WTC11 (cell line): ENCODE measurements at regions not wholly inside any gene's neighbourhood (a gene's known extent, or its start where the extent isn't known, plus 50 kb on each side); places are given as distances from the start of the nearest gene placed in this dataset.

Source experiments
- ATAC-seq: fragments of 200-7000 bp; cut with Tn5 transposase; 2 replicates; pipeline ENCODE4 v1.10.0; 2021; ENCODE audit warnings: mild to moderate bottlenecking, moderate library complexity
- CTCF ChIA-PET: fragments of 300-600 bp; sonication (Branson Sonifier 250); formaldehyde crosslinking; loops from one replicate; lab custom pipeline; 2021; ENCODE audit warnings: antibody characterized with exemption; lab: Charles Lee
- POLR2A ChIA-PET: fragments of 350-600 bp; sonication (Branson Sonifier 250); formaldehyde crosslinking; loops from one replicate; lab custom pipeline; 2021; ENCODE audit warnings: antibody characterized with exemption; lab: Charles Lee
- DNase-seq: peaks from one replicate; pipeline ENCODE4 v3.0.0; 2021; ENCODE audit warnings: low spot score
- H3K27ac Mint-ChIP-seq: 2 replicates; pipeline ENCODE4 v1.8.0; 2021; ENCODE audit warnings: mixed read lengths
- H3K27me3 Mint-ChIP-seq: 2 replicates; pipeline ENCODE4 v1.8.0; 2021; ENCODE audit warnings: low read depth, mild to moderate bottlenecking, moderate library complexity, mixed read lengths
- H3K36me3 Mint-ChIP-seq: 2 replicates; pipeline ENCODE4 v1.8.0; 2021; ENCODE audit warnings: mixed read lengths
- H3K4me1 Mint-ChIP-seq: 2 replicates; pipeline ENCODE4 v1.8.0; 2022; ENCODE audit warnings: mixed read lengths
- H3K4me3 Mint-ChIP-seq: 2 replicates; pipeline ENCODE4 v1.8.0; 2021; ENCODE audit warnings: mild to moderate bottlenecking, moderate library complexity, mixed read lengths
- H3K9me3 Mint-ChIP-seq: 2 replicates; pipeline ENCODE4 v1.8.0; 2021; ENCODE audit warnings: mixed read lengths
- E2F1 ChIP-seq: sonication (generic); formaldehyde crosslinking; IDR thresholded peaks from 2 replicates; pipeline ENCODE4 v1.8.0; 2022; ENCODE audit warnings: mild to moderate bottlenecking, missing genetic modification reagents
- ELF4 ChIP-seq: sonication (generic); formaldehyde crosslinking; IDR thresholded peaks from 2 replicates; pipeline ENCODE4 v1.8.1; 2022; ENCODE audit warnings: low read depth, mild to moderate bottlenecking, moderate library complexity, missing genetic modification reagents
- ERG ChIP-seq: fragments of 250-450 bp; sonication (Bioruptor Pico); IDR thresholded peaks from 2 replicates; pipeline ENCODE4 v1.8.0; 2021; ENCODE audit warnings: mild to moderate bottlenecking
- ESRRA ChIP-seq: sonication (generic); formaldehyde crosslinking; IDR thresholded peaks from 2 replicates; pipeline ENCODE4 v1.8.1; 2022; ENCODE audit warnings: mild to moderate bottlenecking, missing genetic modification reagents, borderline replicate concordance
- ETV6 ChIP-seq: sonication (generic); formaldehyde crosslinking; IDR thresholded peaks from 2 replicates; pipeline ENCODE4 v1.8.1; 2022; ENCODE audit warnings: mild to moderate bottlenecking, missing genetic modification reagents
- GABPB1 ChIP-seq: sonication (generic); formaldehyde crosslinking; IDR thresholded peaks from 2 replicates; pipeline ENCODE4 v1.8.1; 2023; ENCODE audit warnings: mild to moderate bottlenecking, missing genetic modification reagents
- HMGA2 ChIP-seq: fragments of 250-450 bp; sonication (Bioruptor Pico); IDR thresholded peaks from 2 replicates; pipeline ENCODE4 v1.4.0; 2021; ENCODE audit warnings: mild to moderate bottlenecking, moderate library complexity
- IRF2 ChIP-seq: sonication (generic); formaldehyde crosslinking; IDR thresholded peaks from 2 replicates; pipeline ENCODE4 v1.8.0; 2022; ENCODE audit warnings: low read depth, missing genetic modification reagents, borderline replicate concordance
- JAZF1 ChIP-seq: fragments of 250-450 bp; sonication (Bioruptor Pico); IDR thresholded peaks from 2 replicates; pipeline ENCODE4 v1.9.0; 2021; ENCODE audit warnings: moderate library complexity, mild to moderate bottlenecking, inconsistent platforms
- NR1H2 ChIP-seq: sonication (generic); formaldehyde crosslinking; IDR thresholded peaks from 2 replicates; pipeline ENCODE4 v1.9.0; 2021; ENCODE audit warnings: mild to moderate bottlenecking, moderate library complexity, missing genetic modification reagents
- NR2C2 ChIP-seq: sonication (generic); formaldehyde crosslinking; IDR thresholded peaks from 2 replicates; pipeline ENCODE4 v1.8.0; 2022; ENCODE audit warnings: mild to moderate bottlenecking, missing genetic modification reagents
- OVOL2 ChIP-seq: fragments of 250-450 bp; sonication (Bioruptor Pico); IDR thresholded peaks from 2 replicates; pipeline ENCODE4 v1.9.0; 2021; ENCODE audit warnings: mild to moderate bottlenecking, borderline replicate concordance
- PRRX2 ChIP-seq: fragments of 250-450 bp; sonication (Bioruptor Pico); IDR thresholded peaks from 2 replicates; pipeline ENCODE4 v1.8.0; 2021; ENCODE audit warnings: mild to moderate bottlenecking
- RORB ChIP-seq: fragments of 250-450 bp; sonication (Bioruptor Pico); IDR thresholded peaks from 2 replicates; pipeline ENCODE4 v1.9.0; 2021; ENCODE audit warnings: mild to moderate bottlenecking
- SMAD4 ChIP-seq: sonication (generic); formaldehyde crosslinking; IDR thresholded peaks from 2 replicates; pipeline ENCODE4 v1.8.0; 2022; ENCODE audit warnings: mild to moderate bottlenecking, missing genetic modification reagents
- SOX15 ChIP-seq: fragments of 250-450 bp; sonication (Bioruptor Pico); IDR thresholded peaks from 2 replicates; pipeline ENCODE4 v1.9.0; 2021; ENCODE audit warnings: mild to moderate bottlenecking
- TCF7 ChIP-seq: sonication (generic); formaldehyde crosslinking; IDR thresholded peaks from 2 replicates; pipeline ENCODE4 v1.8.0; 2022; ENCODE audit warnings: mild to moderate bottlenecking, low read depth, missing genetic modification reagents, moderate library complexity
- TEAD4 ChIP-seq: sonication (generic); formaldehyde crosslinking; IDR thresholded peaks from 2 replicates; pipeline ENCODE4 v1.8.0; 2022; ENCODE audit warnings: mild to moderate bottlenecking, missing genetic modification reagents
- ZNF138 ChIP-seq: sonication (generic); formaldehyde crosslinking; conservative IDR thresholded peaks from 2 replicates; pipeline ENCODE4 v1.8.1; 2022; ENCODE audit warnings: mild to moderate bottlenecking, moderate library complexity, missing genetic modification reagents
- ZNF317 ChIP-seq: sonication (generic); formaldehyde crosslinking; IDR thresholded peaks from 2 replicates; pipeline ENCODE4 v1.8.1; 2023; ENCODE audit warnings: low read depth, mild to moderate bottlenecking, moderate library complexity, missing genetic modification reagents, borderline replicate concordance
- ZNF671 ChIP-seq: fragments of 250-450 bp; sonication (Bioruptor Pico); IDR thresholded peaks from 2 replicates; pipeline ENCODE4 v1.8.0; 2021; ENCODE audit warnings: mild to moderate bottlenecking
- TF ChIP-seq, protein P1 (sequence below): fragments of 250-450 bp; sonication (Bioruptor Pico); conservative IDR thresholded peaks from 2 replicates; pipeline ENCODE4 v1.9.0; 2021; ENCODE audit warnings: mild to moderate bottlenecking
- TF ChIP-seq, protein P2 (sequence below): sonication (generic); formaldehyde crosslinking; IDR thresholded peaks from 2 replicates; pipeline ENCODE4 v1.8.1; 2023; ENCODE audit warnings: mild to moderate bottlenecking, missing genetic modification reagents
- TF ChIP-seq, protein P3 (sequence below): sonication (generic); formaldehyde crosslinking; conservative IDR thresholded peaks from 2 replicates; pipeline ENCODE4 v1.8.1; 2023; ENCODE audit warnings: mild to moderate bottlenecking, low read depth, missing genetic modification reagents, moderate library complexity
- TF ChIP-seq, protein P4 (sequence below): fragments of 200-600 bp; IDR thresholded peaks from 2 replicates; pipeline ENCODE4 v1.8.0; 2022; ENCODE audit warnings: antibody characterized with exemption

GRCh38 chr9:13627502-13627901 is 348.0 kb upstream of the MPDZ start (continued):
- TF ChIP-seq ELF4 (CRISPR knock-in tag): no peak

DNA sequence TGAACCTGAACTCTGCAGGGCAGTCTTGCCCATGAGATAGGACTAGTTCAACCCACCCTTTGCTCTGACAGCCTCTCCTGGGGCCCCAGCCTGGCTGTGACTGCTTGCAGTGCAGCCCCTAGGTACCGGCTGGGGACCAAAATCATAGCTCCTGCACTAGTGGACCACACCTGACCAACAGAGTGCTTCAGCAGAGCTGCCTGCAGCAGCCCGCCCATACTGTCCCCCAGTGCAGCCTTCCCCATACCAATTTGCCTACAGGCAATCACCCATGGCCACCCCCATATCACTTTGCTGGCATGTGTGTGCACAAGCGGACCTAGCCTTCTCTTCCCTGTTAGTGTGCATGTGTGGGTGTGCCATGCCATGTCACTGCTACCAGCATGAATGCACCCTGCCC is 347.6 kb upstream of the MPDZ start:
- Mint-ChIP-seq H3K4me3 (no peak overlapping the region), H3K27me3 (no peaks in the 10 kb centered on the region), H3K36me3 (peaks cover 3% of the 10 kb centered on the region; the same call in 1 of the 2 replicates), H3K4me1 (no peaks in the 10 kb centered on the region), H3K9me3 (0 out of 2 replicates have a peak, but pooled peaks cover 4% of the 10 kb centered on the region), H3K27ac (no peak overlapping the region)
- DNase-seq (no peak), ATAC-seq (no peak)
- ChIA-PET POLR2A (no interaction called here), CTCF (no interaction called here)
- TF ChIP-seq ESRRA (CRISPR knock-in tag) (no peak), OVOL2 (CRISPR knock-in tag) (no peak), JAZF1 (no peak), ZNF317 (no peak), RORB (CRISPR knock-in tag) (no peak), E2F1 (no peak), SMAD4 (CRISPR knock-in tag) (no peak), NR2C2 (CRISPR knock-in tag) (no peak), HMGA2 (CRISPR knock-in tag) (no peak), ERG (CRISPR knock-in tag) (no peak), ZNF138 (CRISPR knock-in tag) (no peak), ZNF671 (CRISPR knock-in tag) (no peak), SOX15 (CRISPR knock-in tag) (no peak)
- TF ChIP-seq, protein P1, sequence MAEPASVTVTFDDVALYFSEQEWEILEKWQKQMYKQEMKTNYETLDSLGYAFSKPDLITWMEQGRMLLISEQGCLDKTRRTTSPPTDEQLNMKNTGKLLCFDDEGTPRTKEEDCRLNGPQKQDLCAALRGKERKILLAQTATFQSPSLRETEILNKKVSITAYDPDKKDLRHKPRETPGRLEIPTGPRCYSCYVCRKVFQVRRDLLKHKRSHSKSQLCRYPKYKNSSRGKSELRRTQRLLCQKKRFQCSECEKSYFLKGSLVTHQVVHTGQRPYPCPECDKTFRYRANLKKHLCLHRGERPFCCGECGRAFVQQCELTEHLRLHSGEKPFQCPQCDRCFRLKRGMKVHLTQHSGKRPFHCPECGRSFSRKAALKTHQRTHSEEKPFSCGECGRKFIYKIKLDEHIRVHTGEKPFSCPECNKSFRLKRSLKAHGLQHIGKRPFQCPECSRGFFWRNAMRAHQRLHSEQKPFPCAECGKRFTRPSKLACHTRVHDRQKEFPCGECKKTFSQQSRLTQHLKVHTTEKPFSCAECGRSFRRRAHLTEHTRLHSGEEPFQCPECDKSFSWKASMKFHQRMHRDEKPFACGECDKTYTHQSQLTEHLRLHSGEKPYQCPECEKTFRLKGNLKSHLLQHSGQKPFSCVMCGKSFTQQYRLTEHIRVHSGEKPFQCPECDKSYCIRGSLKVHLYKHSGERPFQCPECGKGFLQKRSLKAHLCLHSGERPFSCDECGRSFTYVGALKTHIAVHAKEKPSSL: no peak
- TF ChIP-seq, protein P2, sequence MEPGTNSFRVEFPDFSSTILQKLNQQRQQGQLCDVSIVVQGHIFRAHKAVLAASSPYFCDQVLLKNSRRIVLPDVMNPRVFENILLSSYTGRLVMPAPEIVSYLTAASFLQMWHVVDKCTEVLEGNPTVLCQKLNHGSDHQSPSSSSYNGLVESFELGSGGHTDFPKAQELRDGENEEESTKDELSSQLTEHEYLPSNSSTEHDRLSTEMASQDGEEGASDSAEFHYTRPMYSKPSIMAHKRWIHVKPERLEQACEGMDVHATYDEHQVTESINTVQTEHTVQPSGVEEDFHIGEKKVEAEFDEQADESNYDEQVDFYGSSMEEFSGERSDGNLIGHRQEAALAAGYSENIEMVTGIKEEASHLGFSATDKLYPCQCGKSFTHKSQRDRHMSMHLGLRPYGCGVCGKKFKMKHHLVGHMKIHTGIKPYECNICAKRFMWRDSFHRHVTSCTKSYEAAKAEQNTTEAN (CRISPR knock-in tag): no peak
- TF ChIP-seq, all 79 proteins: peak for 0

- ChIA-PET CTCF (no interaction called here), POLR2A (no interaction called here)
- 0 out of 2 replicates have a peak, but pooled peaks cover 4% of the 10 kb centered on the region for H3K9me3 Mint-ChIP-seq
- no peak overlapping the region for H3K4me3 Mint-ChIP-seq
- no peak overlapping the region for H3K27ac Mint-ChIP-seq
- no peaks in the 10 kb centered on the region for H3K4me1 Mint-ChIP-seq
- peaks cover 3% of the 10 kb centered on the region; the same call in 1 of the 2 replicates for H3K36me3 Mint-ChIP-seq
- no peak for DNase-seq
- H3K27me3 Mint-ChIP-seq: no peaks in the 10 kb centered on the region
- ATAC-seq: no peak
- TF ChIP-seq TCF7 (no peak), ZNF138 (CRISPR knock-in tag) (no peak), GABPB1 (no peak), ETV6 (CRISPR knock-in tag) (no peak), IRF2 (CRISPR knock-in tag) (no peak), PRRX2 (CRISPR knock-in tag) (no peak), TEAD4 (CRISPR knock-in tag) (no peak), NR1H2 (CRISPR knock-in tag) (no peak)
- TF ChIP-seq, protein P3, sequence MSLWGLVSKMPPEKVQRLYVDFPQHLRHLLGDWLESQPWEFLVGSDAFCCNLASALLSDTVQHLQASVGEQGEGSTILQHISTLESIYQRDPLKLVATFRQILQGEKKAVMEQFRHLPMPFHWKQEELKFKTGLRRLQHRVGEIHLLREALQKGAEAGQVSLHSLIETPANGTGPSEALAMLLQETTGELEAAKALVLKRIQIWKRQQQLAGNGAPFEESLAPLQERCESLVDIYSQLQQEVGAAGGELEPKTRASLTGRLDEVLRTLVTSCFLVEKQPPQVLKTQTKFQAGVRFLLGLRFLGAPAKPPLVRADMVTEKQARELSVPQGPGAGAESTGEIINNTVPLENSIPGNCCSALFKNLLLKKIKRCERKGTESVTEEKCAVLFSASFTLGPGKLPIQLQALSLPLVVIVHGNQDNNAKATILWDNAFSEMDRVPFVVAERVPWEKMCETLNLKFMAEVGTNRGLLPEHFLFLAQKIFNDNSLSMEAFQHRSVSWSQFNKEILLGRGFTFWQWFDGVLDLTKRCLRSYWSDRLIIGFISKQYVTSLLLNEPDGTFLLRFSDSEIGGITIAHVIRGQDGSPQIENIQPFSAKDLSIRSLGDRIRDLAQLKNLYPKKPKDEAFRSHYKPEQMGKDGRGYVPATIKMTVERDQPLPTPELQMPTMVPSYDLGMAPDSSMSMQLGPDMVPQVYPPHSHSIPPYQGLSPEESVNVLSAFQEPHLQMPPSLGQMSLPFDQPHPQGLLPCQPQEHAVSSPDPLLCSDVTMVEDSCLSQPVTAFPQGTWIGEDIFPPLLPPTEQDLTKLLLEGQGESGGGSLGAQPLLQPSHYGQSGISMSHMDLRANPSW (CRISPR knock-in tag): no peak
- TF ChIP-seq, protein P4, sequence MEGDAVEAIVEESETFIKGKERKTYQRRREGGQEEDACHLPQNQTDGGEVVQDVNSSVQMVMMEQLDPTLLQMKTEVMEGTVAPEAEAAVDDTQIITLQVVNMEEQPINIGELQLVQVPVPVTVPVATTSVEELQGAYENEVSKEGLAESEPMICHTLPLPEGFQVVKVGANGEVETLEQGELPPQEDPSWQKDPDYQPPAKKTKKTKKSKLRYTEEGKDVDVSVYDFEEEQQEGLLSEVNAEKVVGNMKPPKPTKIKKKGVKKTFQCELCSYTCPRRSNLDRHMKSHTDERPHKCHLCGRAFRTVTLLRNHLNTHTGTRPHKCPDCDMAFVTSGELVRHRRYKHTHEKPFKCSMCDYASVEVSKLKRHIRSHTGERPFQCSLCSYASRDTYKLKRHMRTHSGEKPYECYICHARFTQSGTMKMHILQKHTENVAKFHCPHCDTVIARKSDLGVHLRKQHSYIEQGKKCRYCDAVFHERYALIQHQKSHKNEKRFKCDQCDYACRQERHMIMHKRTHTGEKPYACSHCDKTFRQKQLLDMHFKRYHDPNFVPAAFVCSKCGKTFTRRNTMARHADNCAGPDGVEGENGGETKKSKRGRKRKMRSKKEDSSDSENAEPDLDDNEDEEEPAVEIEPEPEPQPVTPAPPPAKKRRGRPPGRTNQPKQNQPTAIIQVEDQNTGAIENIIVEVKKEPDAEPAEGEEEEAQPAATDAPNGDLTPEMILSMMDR: no peak
Measured at GRCh38 chr9:13626601-13627000, 347.1 kb upstream of the MPDZ start.
